GM20431 (cell line): ENCODE measurements at regions not wholly inside any gene's neighbourhood (a gene's known extent, or its start where the extent isn't known, plus 50 kb on each side); places are given as distances from the start of the nearest gene placed in this dataset.

Source experiments
- in situ Hi-C: fragments of 300-500 bp; cut with MseI, MboI; formaldehyde crosslinking; loops from one replicate; pipeline ENCODE4 v1.15.0; 2020; ENCODE audit warnings: low sequenced_read_pairs; ENCODE audit not compliant: unreplicated experiment

DNA sequence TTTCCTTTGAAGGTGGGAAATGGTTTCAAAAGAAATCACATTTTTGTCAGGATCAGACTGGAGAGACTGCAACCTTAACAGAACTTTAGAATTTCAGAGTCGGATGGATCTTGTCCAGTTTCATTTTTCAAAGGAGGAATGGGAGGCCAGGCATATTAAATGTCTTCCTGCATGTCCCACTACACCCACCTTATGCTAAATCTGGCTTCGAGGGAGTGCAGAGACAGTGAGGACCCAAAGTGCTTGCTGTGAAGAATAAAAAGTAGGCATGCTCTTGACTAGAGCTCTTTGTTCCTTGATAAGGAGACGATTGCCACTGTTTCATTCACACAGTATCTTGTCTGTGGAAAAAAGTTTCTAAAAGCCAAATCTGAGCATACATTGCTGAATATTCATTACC is 197.6 kb downstream of the SLC4A3 start:
- in situ Hi-C loops: no loop called here

DNA sequence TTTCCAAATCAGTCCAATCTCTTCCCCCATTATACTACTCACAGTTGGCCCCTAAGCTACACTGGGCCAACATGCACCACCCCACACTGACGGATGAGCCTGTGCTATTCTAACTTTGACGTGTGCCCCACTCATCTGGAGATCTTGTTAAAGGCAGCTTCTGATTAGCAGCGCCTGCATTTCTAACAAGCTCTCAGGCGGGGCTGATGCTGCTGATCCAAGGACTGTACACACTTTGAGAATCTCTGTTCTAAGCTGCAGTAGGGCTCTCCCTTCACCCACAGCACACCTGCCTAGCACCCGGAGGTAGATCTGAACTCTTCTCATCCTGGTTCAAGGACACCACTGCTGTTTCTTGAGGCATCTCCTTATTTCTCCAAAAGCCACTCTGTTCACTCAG is 200.7 kb downstream of the SLC4A3 start:
- in situ Hi-C loops: no loop called here

DNA sequence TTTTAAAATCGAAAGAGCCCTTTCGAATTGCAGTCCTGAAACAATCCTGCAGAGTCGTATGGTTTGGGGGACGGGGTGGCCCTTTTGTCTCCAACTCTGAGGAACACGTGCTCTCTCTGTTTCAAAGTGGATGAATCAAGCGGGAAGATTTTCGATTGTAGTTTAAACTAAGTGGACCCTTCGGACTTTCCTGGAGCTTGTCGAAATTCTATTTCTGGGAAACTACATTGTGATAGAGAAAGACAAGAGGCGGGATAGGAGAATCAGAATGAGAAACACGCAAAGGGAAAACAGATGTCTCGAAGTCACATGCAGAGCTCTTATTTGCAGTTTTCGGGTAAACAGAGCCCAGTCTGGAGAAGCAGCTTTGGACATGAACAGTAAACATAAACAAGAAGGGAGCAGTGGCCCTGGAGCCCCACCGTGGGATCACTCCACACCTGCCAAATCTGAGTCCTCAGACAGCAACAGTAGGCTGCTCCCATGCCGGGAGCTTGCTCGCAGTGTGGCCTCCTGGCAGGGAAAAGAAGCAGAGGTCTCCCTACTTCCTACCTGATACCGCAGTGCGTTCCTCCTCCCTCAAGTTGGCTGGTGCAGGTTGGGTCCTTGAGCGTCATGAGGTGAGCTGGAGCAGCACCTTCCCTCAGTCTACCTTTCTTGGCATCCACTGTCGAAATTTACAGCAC is 202.4 kb downstream of the SLC4A3 start:
- in situ Hi-C loops: no loop called here

DNA sequence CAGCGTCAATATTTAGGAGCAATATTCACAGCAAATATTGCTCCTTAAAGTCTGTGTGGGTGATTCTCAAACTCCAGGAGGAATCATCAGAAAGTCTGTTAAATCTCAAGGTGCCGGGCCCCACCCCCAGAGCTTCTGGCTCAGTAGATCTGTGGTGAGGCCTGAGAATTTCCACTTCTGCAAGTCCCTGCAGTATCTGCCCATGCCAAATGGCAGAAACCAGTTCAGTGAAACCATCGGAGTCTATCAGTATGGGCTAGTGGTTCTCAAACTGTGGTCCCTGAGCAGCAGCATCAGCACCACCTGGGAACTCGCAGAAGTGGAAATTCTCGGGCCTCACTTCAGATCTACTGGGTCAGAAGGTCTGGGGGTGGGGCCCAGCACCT is 202.9 kb downstream of the SLC4A3 start:
- in situ Hi-C loops: no loop called here

- in situ Hi-C loops: no loop called here
Observed at GRCh38 chr2:219831957-219832356, 204.5 kb downstream of the SLC4A3 start.

DNA sequence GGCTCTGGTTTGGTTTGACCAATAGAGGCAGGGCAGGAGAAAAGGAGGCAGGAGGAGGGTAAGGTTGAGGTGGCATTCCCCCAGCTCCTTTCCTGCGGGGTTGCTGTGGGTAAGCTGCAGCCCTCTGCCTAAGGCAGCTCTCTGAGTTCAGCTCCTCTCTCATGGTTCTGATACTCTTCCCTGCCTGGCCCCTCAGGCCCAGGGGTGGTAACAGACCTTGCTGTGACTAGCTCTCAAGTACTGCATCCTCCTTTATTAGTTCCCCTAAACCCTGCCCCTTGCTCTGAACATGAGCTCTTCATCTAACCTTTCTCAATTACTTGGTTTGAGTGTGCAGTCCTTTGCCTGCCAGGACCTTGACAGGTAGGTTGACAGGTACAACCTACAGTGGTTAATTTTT is 205.5 kb downstream of the SLC4A3 start:
- in situ Hi-C loops: no loop called here

- in situ Hi-C loops: no loop called here
Observed at GRCh38 chr2:219835493-219835892, 208.1 kb downstream of the SLC4A3 start.

DNA sequence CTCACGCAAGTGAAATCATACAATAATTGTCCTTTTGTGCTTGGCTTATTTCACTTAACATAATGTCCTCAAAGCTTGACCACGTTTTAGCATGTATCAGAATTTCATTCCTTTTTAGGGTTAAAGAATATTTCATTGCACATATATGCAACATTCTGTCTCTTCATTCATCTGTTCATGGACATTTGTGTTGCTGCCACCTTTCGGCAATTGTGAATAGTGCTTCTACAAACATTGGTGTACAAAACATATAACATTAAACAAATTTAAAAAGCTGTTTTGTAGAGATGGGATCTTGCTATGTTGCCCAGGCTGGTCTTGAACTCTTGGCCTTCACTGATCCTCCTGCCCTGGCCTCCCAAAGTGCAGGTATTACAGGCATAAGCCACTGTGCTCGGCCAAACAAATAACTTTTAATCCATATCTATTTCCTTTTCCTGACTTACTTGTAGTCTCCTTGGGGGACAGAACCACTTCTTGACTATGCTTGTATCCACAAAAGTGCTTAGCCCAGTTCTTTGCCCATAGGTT is 209.3 kb downstream of the SLC4A3 start:
- in situ Hi-C loops: no loop called here

GRCh38 chr2:219844401-219845091 is 217.1 kb downstream of the SLC4A3 start:
- in situ Hi-C loops: no loop called here

- in situ Hi-C loops: no loop called here
Observed at GRCh38 chr2:219848882-219849281, 221.5 kb downstream of the SLC4A3 start.

DNA sequence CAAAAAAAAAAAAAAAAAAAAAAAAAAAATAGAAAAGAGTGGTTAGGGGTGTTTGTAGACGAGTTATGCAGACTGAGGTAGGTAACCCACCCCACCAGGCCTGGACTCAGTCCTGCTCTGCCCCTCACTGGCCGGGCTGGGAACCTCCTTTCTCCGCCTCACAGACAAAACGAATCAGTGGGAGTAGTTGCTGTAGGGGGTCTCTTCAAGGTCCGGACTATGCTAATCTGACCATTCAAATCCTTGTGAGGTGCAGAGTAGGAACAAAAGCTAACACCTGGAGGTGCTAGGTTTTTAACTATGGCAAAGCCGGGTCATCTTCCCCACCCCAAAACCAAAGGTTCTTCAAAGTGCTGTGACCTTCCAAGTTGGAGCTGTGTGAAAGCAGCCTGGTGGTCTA is 223.7 kb downstream of the SLC4A3 start:
- in situ Hi-C loops: no loop called here

DNA sequence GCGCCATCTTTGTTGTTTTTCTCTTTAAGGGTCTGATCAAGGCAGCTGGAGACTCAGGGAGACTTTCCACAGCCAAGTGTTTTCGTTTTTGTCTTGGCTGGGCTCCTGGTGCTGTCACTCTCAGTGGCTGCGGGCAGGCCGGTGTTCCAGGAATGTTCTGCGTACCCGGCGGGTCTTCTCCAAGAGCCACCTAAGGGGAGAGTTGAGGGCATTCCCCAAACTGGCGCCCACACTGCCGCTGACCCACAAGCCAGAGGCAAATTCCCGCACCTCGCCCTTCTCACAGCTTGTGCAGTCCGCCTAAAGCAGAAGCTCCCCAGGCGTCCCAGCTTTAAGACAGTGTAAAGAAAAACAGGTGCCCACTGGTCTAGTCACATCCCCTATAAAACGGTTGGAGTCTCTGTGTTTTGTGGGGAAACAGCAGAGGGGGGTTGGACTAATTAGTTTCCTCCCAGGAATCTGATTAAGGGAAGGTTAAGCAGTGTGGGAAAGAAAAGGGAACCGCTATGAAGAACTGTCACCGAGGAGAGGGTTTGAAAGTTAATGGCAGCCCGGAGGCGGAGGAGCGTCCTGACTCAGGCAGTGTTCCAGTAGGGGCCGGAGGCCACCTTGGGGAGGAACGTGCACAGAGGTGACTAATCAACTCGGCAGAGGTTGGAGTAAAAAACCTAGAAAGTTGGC is 224.5 kb downstream of the SLC4A3 start:
- in situ Hi-C loops: no loop called here

- in situ Hi-C loops: no loop called here
Observed at GRCh38 chr2:219852626-219853025, 225.2 kb downstream of the SLC4A3 start.

- in situ Hi-C loops: no loop called here
Observed at GRCh38 chr2:219856602-219857001, 229.2 kb downstream of the SLC4A3 start.

GRCh38 chr2:219857751-219858150 is 230.3 kb downstream of the SLC4A3 start:
- in situ Hi-C loops: no loop called here

DNA sequence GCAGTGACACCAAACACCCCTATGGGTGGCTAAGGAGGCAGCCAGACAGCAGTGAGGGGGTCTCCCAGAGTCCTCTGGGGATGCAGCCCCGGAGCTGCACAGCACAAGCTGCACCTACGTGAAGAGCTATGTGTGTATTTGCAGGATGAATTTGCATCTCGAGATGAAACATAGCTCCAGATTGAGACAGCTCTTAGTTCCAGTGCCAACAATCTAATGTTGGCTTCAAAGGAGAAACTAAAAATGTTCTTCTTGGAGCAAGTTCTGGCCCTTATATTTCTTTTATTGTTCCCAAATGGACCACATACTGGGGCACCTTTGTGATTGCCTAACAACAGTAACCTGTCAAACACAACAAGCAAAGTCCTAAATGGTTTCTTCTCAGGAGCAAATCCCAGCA is 233.9 kb downstream of the SLC4A3 start:
- in situ Hi-C loops: no loop called here

- in situ Hi-C loops: no loop called here
Observed at GRCh38 chr2:219864154-219864553, 236.7 kb downstream of the SLC4A3 start.

GRCh38 chr2:219868635-219869034 is 241.2 kb downstream of the SLC4A3 start:
- in situ Hi-C loops: no loop called here

GRCh38 chr2:219870041-219870440 is 242.6 kb downstream of the SLC4A3 start:
- in situ Hi-C loops: no loop called here

DNA sequence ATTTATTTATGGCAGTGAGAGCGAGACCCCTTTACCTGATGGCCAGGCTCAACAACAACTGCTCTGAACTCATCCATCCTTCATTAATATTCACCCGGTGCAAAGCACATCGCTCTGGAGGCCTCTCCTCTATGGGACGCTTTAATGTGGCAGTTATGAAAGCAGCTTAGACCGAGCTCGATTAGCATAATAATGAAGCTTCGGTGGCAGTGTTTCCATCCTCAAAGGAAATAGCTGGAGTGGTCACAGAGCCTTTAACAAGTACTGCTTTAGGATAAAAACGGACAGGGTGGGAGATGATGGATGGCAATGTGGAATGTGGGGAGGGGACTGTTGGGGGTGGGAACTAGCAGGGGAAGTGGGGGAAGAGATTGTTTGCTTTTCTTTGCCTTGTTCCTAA is 243.9 kb downstream of the SLC4A3 start:
- in situ Hi-C loops: no loop called here

- in situ Hi-C loops: no loop called here
Observed at GRCh38 chr2:219875036-219875435, 247.6 kb downstream of the SLC4A3 start.
